ENCODE measurements at regions not wholly inside any gene's neighbourhood (a gene's known extent, or its start where the extent isn't known, plus 50 kb on each side); places are given as distances from the start of the nearest gene placed in this dataset.

GRCh38 chr9:78783743-78784142 lies 486.8 kb downstream of the PSAT1 start:
- H3K4me3 Mint-ChIP-seq: no peak overlapping the region
- DNase-seq: no peak
- no peaks in the 10 kb centered on the region for H3K4me1 Mint-ChIP-seq
- no peaks in the 10 kb centered on the region for H3K9me3 ChIP-seq (ENCODE audit: low read length)
- ChIA-PET POLR2A (no interaction called here), CTCF (no interaction called here)
- H3K9me3 Mint-ChIP-seq: peaks cover 0 to 5% (median 2%) of the 10 kb centered on the region in 5 donors
- H3K4me1 ChIP-seq (ENCODE audit: insufficient read depth, low read length): no peaks in the 10 kb centered on the region
- no peaks in the 10 kb centered on the region for H3K36me3 ChIP-seq (ENCODE audit: insufficient read depth, low read length)
- H3K27ac Mint-ChIP-seq: no peak overlapping the region
- H3K27me3 Mint-ChIP-seq: peaks cover 0 to 2% of the 10 kb centered on the region in 2 donors
- no peak overlapping the region for H3K4me3 ChIP-seq (ENCODE audit: low read length)
- H3K27ac ChIP-seq (ENCODE audit: low read depth, low read length): no peak overlapping the region
- H3K36me3 Mint-ChIP-seq: no peaks in the 10 kb centered on the region
- H3K27me3 ChIP-seq (ENCODE audit: insufficient read depth, low read length, poor library complexity, severe bottlenecking): no peaks in the 10 kb centered on the region

- no peak overlapping the region for H3K27ac Mint-ChIP-seq
- H3K9me3 Mint-ChIP-seq: peaks cover 0 to 9% (median 2%) of the 10 kb centered on the region in 5 donors
- ChIA-PET POLR2A (no interaction called here), CTCF (interaction anchor here (0.6 kb wide), 1 partner anchor 271 kb away, joined by 3 read pairs; no protein-coding TSS in a partner anchor)
- no peak for DNase-seq
- H3K4me3 ChIP-seq (ENCODE audit: low read length): no peak overlapping the region
- no peak overlapping the region for H3K4me3 Mint-ChIP-seq
- H3K4me1 Mint-ChIP-seq: no peaks in the 10 kb centered on the region
- no peaks in the 10 kb centered on the region for H3K27me3 ChIP-seq (ENCODE audit: insufficient read depth, low read length, poor library complexity, severe bottlenecking)
- no peaks in the 10 kb centered on the region for H3K36me3 Mint-ChIP-seq
- H3K36me3 ChIP-seq (ENCODE audit: insufficient read depth, low read length): no peaks in the 10 kb centered on the region
- H3K9me3 ChIP-seq (ENCODE audit: low read length): no peaks in the 10 kb centered on the region
- no peaks in the 10 kb centered on the region for H3K4me1 ChIP-seq (ENCODE audit: insufficient read depth, low read length)
- H3K27ac ChIP-seq (ENCODE audit: low read depth, low read length): no peak overlapping the region
- H3K27me3 Mint-ChIP-seq: peaks cover 0 to 2% of the 10 kb centered on the region in 2 donors
Observed at GRCh38 chr9:78786794-78787193, 489.9 kb downstream of the PSAT1 start.

- Mint-ChIP-seq H3K36me3 (no peaks in the 10 kb centered on the region), H3K4me3 (no peak overlapping the region), H3K27me3 (peaks cover 0 to 2% of the 10 kb centered on the region in 2 donors), H3K27ac (no peak overlapping the region), H3K4me1 (no peaks in the 10 kb centered on the region), H3K9me3 (peaks cover 0 to 9% (median 2%) of the 10 kb centered on the region in 5 donors)
- no peaks in the 10 kb centered on the region for H3K36me3 ChIP-seq (ENCODE audit: insufficient read depth, low read length)
- H3K4me1 ChIP-seq (ENCODE audit: insufficient read depth, low read length): no peaks in the 10 kb centered on the region
- no peak for DNase-seq
- ChIA-PET CTCF (no interaction called here), POLR2A (no interaction called here)
- H3K27ac ChIP-seq (ENCODE audit: low read depth, low read length): no peak overlapping the region
- no peaks in the 10 kb centered on the region for H3K9me3 ChIP-seq (ENCODE audit: low read length)
- no peak overlapping the region for H3K4me3 ChIP-seq (ENCODE audit: low read length)
- no peaks in the 10 kb centered on the region for H3K27me3 ChIP-seq (ENCODE audit: insufficient read depth, low read length, poor library complexity, severe bottlenecking)
Observed at GRCh38 chr9:78788101-78788500, 491.2 kb downstream of the PSAT1 start.

- Histone ChIP-seq H3K36me3 (ENCODE audit: insufficient read depth, low read length) (no peaks in the 10 kb centered on the region), H3K4me1 (ENCODE audit: insufficient read depth, low read length) (no peaks in the 10 kb centered on the region), H3K27me3 (ENCODE audit: insufficient read depth, low read length, poor library complexity, severe bottlenecking) (no peaks in the 10 kb centered on the region), H3K4me3 (ENCODE audit: low read length) (no peak overlapping the region), H3K9me3 (ENCODE audit: low read length) (no peaks in the 10 kb centered on the region), H3K27ac (ENCODE audit: low read depth, low read length) (no peak overlapping the region)
- DNase-seq: no peak
- Mint-ChIP-seq H3K9me3 (peaks cover 0 to 9% (median 0%) of the 10 kb centered on the region in 5 donors), H3K27me3 (no peaks in the 10 kb centered on the region), H3K36me3 (no peaks in the 10 kb centered on the region), H3K4me1 (no peaks in the 10 kb centered on the region), H3K27ac (no peak overlapping the region), H3K4me3 (no peak overlapping the region)
- POLR2A ChIA-PET: no interaction called here
- CTCF ChIA-PET: no interaction called here
Observed at GRCh38 chr9:78791779-78792178, 494.9 kb downstream of the PSAT1 start.

GRCh38 chr9:78792745-78793144 lies 495.8 kb downstream of the PSAT1 start:
- no peaks in the 10 kb centered on the region for H3K27me3 ChIP-seq (ENCODE audit: insufficient read depth, low read length, poor library complexity, severe bottlenecking)
- DNase-seq: no peak
- Mint-ChIP-seq H3K27me3 (no peaks in the 10 kb centered on the region), H3K36me3 (no peaks in the 10 kb centered on the region), H3K4me3 (no peak overlapping the region), H3K27ac (no peak overlapping the region), H3K4me1 (no peaks in the 10 kb centered on the region), H3K9me3 (peaks cover 0 to 5% (median 0%) of the 10 kb centered on the region in 5 donors)
- H3K36me3 ChIP-seq (ENCODE audit: insufficient read depth, low read length): no peaks in the 10 kb centered on the region
- H3K9me3 ChIP-seq (ENCODE audit: low read length): no peaks in the 10 kb centered on the region
- CTCF ChIA-PET: no interaction called here
- no peak overlapping the region for H3K4me3 ChIP-seq (ENCODE audit: low read length)
- POLR2A ChIA-PET: no interaction called here
- no peaks in the 10 kb centered on the region for H3K4me1 ChIP-seq (ENCODE audit: insufficient read depth, low read length)
- H3K27ac ChIP-seq (ENCODE audit: low read depth, low read length): no peak overlapping the region

GRCh38 chr9:78805771-78806170 lies 508.8 kb downstream of the PSAT1 start:
- no peaks in the 10 kb centered on the region for H3K36me3 Mint-ChIP-seq
- H3K9me3 Mint-ChIP-seq: no peaks in the 10 kb centered on the region
- H3K36me3 ChIP-seq (ENCODE audit: insufficient read depth, low read length): no peaks in the 10 kb centered on the region
- no peak overlapping the region for H3K4me3 ChIP-seq (ENCODE audit: low read length)
- no peak overlapping the region for H3K4me3 Mint-ChIP-seq
- H3K27ac ChIP-seq (ENCODE audit: low read depth, low read length): no peak overlapping the region
- H3K27me3 Mint-ChIP-seq: no peaks in the 10 kb centered on the region
- no peaks in the 10 kb centered on the region for H3K4me1 Mint-ChIP-seq
- H3K27ac Mint-ChIP-seq: no peak overlapping the region
- POLR2A ChIA-PET: no interaction called here
- DNase-seq: no peak
- H3K9me3 ChIP-seq (ENCODE audit: low read length): no peaks in the 10 kb centered on the region
- peaks cover 3% of the 10 kb centered on the region for H3K27me3 ChIP-seq (ENCODE audit: insufficient read depth, low read length, poor library complexity, severe bottlenecking)
- no peaks in the 10 kb centered on the region for H3K4me1 ChIP-seq (ENCODE audit: insufficient read depth, low read length)
- CTCF ChIA-PET: no interaction called here

- ChIA-PET POLR2A (no interaction called here), CTCF (no interaction called here)
- H3K36me3 ChIP-seq (ENCODE audit: insufficient read depth, low read length): no peaks in the 10 kb centered on the region
- Mint-ChIP-seq H3K4me3 (no peak overlapping the region), H3K27me3 (no peaks in the 10 kb centered on the region), H3K9me3 (no peaks in the 10 kb centered on the region), H3K27ac (no peak overlapping the region), H3K4me1 (no peaks in the 10 kb centered on the region), H3K36me3 (no peaks in the 10 kb centered on the region)
- H3K9me3 ChIP-seq (ENCODE audit: low read length): no peaks in the 10 kb centered on the region
- no peak for DNase-seq
- no peak overlapping the region for H3K4me3 ChIP-seq (ENCODE audit: low read length)
- no peak overlapping the region for H3K27ac ChIP-seq (ENCODE audit: low read depth, low read length)
- no peaks in the 10 kb centered on the region for H3K4me1 ChIP-seq (ENCODE audit: insufficient read depth, low read length)
- H3K27me3 ChIP-seq (ENCODE audit: insufficient read depth, low read length, poor library complexity, severe bottlenecking): peaks cover 3% of the 10 kb centered on the region
Observed at GRCh38 chr9:78806492-78807160, 509.7 kb downstream of the PSAT1 start.

- Mint-ChIP-seq H3K36me3 (no peaks in the 10 kb centered on the region), H3K27me3 (no peaks in the 10 kb centered on the region), H3K4me3 (no peak overlapping the region), H3K27ac (no peak overlapping the region), H3K4me1 (no peaks in the 10 kb centered on the region), H3K9me3 (no peaks in the 10 kb centered on the region)
- H3K27ac ChIP-seq (ENCODE audit: low read depth, low read length): no peak overlapping the region
- H3K27me3 ChIP-seq (ENCODE audit: insufficient read depth, low read length, poor library complexity, severe bottlenecking): peaks cover 3% of the 10 kb centered on the region
- H3K4me3 ChIP-seq (ENCODE audit: low read length): no peak overlapping the region
- ChIA-PET CTCF (no interaction called here), POLR2A (no interaction called here)
- no peaks in the 10 kb centered on the region for H3K4me1 ChIP-seq (ENCODE audit: insufficient read depth, low read length)
- no peaks in the 10 kb centered on the region for H3K36me3 ChIP-seq (ENCODE audit: insufficient read depth, low read length)
- no peaks in the 10 kb centered on the region for H3K9me3 ChIP-seq (ENCODE audit: low read length)
- no peak for DNase-seq
Observed at GRCh38 chr9:78807286-78807685, 510.4 kb downstream of the PSAT1 start.

GRCh38 chr9:78808048-78808447 lies 511.1 kb downstream of the PSAT1 start:
- no peak overlapping the region for H3K4me3 Mint-ChIP-seq
- H3K9me3 Mint-ChIP-seq: no peaks in the 10 kb centered on the region
- CTCF ChIA-PET: no interaction called here
- DNase-seq: no peak
- no peak overlapping the region for H3K4me3 ChIP-seq (ENCODE audit: low read length)
- no peaks in the 10 kb centered on the region for H3K36me3 ChIP-seq (ENCODE audit: insufficient read depth, low read length)
- H3K27ac Mint-ChIP-seq: no peak overlapping the region
- no peaks in the 10 kb centered on the region for H3K36me3 Mint-ChIP-seq
- H3K4me1 ChIP-seq (ENCODE audit: insufficient read depth, low read length): no peaks in the 10 kb centered on the region
- POLR2A ChIA-PET: no interaction called here
- peaks cover 3% of the 10 kb centered on the region for H3K27me3 ChIP-seq (ENCODE audit: insufficient read depth, low read length, poor library complexity, severe bottlenecking)
- no peak overlapping the region for H3K27ac ChIP-seq (ENCODE audit: low read depth, low read length)
- H3K9me3 ChIP-seq (ENCODE audit: low read length): no peaks in the 10 kb centered on the region
- H3K27me3 Mint-ChIP-seq: no peaks in the 10 kb centered on the region
- no peaks in the 10 kb centered on the region for H3K4me1 Mint-ChIP-seq
